Upper lobe of right lung (tissue), 1 donor: ENCODE measurements at regions not wholly inside any gene's neighbourhood (a gene's known extent, or its start where the extent isn't known, plus 50 kb on each side); places are given as distances from the start of the nearest gene placed in this dataset.

ENCODE experiments used
- ATAC-seq: fragments of 200-7000 bp; cut with Tn5 transposase; one replicate; pipeline ENCODE4 v1.9.1; 2020; ENCODE audit warnings: mild to moderate bottlenecking, moderate library complexity
- DNase-seq: peaks from one replicate; pipeline ENCODE4 v3.0.0-alpha.2; 2020
- H3K27ac ChIP-seq: fragments of 200-600 bp; one replicate; pipeline ENCODE4 v1.8.0; 2022
- H3K27me3 ChIP-seq: fragments of 200-600 bp; one replicate; pipeline ENCODE4 v1.8.0; 2022; ENCODE audit warnings: mild to moderate bottlenecking
- H3K36me3 ChIP-seq: fragments of 200-600 bp; one replicate; pipeline ENCODE4 v1.8.0; 2022
- H3K4me1 ChIP-seq: fragments of 200-600 bp; one replicate; pipeline ENCODE4 v1.8.0; 2022
- H3K4me3 ChIP-seq: fragments of 200-600 bp; one replicate; pipeline ENCODE4 v1.8.0; 2022; ENCODE audit warnings: mild to moderate bottlenecking
- H3K9me3 ChIP-seq: fragments of 200-600 bp; one replicate; pipeline ENCODE4 v1.8.0; 2022
- intact Hi-C: fragments of 100-400 bp; cut with DNase I; formaldehyde crosslinking; loops from one replicate; pipeline ENCODE4 v1.11.0; 2022
- TF ChIP-seq, protein P1 (sequence below): fragments of 200-600 bp; IDR thresholded peaks from one replicate; pipeline ENCODE4 v1.8.0; 2022; ENCODE audit warnings: antibody characterized with exemption
- donor health status: DM: no; HTN: yes; CAD: no; lungs with severe emphysema.

- H3K4me3 ChIP-seq: no peak overlapping the region
- H3K9me3 ChIP-seq: no peaks in the 10 kb centered on the region
- H3K36me3 ChIP-seq: no peaks in the 10 kb centered on the region
- DNase-seq (no peak), ATAC-seq (no peak)
- no peaks in the 10 kb centered on the region for H3K27me3 ChIP-seq
- no peaks in the 10 kb centered on the region for H3K4me1 ChIP-seq
- no peak overlapping the region for H3K27ac ChIP-seq
- intact Hi-C loops: no loop called here
- TF ChIP-seq, protein P1, sequence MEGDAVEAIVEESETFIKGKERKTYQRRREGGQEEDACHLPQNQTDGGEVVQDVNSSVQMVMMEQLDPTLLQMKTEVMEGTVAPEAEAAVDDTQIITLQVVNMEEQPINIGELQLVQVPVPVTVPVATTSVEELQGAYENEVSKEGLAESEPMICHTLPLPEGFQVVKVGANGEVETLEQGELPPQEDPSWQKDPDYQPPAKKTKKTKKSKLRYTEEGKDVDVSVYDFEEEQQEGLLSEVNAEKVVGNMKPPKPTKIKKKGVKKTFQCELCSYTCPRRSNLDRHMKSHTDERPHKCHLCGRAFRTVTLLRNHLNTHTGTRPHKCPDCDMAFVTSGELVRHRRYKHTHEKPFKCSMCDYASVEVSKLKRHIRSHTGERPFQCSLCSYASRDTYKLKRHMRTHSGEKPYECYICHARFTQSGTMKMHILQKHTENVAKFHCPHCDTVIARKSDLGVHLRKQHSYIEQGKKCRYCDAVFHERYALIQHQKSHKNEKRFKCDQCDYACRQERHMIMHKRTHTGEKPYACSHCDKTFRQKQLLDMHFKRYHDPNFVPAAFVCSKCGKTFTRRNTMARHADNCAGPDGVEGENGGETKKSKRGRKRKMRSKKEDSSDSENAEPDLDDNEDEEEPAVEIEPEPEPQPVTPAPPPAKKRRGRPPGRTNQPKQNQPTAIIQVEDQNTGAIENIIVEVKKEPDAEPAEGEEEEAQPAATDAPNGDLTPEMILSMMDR: no peak
Measured at GRCh38 chr14:66231820-66232219, 254.4 kb upstream of the CCDC196 start.

DNA sequence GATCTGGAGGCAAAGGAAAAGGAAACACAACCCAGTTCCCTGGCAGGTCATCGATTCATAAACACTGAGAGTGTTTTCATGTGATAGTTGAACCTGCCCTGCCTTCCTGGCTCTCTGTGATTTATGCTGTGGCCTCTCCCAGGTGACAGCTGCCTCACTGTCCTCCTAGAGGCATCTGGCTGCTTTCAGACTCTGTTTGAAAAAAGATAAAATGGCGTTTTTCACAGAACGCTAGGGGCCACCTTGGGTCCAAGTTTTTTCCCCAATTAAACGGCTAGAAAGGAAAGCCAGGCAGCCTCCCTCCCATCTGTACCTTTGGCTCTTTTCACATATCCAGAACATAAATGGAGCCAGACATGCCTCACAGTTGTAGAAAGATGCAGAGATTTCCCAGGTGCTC lies 252.6 kb upstream of the CCDC196 start:
- no peak for ATAC-seq
- no peak overlapping the region for H3K27ac ChIP-seq
- H3K27me3 ChIP-seq: no peaks in the 10 kb centered on the region
- DNase-seq: no peak
- no peaks in the 10 kb centered on the region for H3K36me3 ChIP-seq
- TF ChIP-seq, protein P1: no peak
- intact Hi-C loops: no loop called here
- no peaks in the 10 kb centered on the region for H3K4me1 ChIP-seq
- no peak overlapping the region for H3K4me3 ChIP-seq
- H3K9me3 ChIP-seq: no peaks in the 10 kb centered on the region

DNA sequence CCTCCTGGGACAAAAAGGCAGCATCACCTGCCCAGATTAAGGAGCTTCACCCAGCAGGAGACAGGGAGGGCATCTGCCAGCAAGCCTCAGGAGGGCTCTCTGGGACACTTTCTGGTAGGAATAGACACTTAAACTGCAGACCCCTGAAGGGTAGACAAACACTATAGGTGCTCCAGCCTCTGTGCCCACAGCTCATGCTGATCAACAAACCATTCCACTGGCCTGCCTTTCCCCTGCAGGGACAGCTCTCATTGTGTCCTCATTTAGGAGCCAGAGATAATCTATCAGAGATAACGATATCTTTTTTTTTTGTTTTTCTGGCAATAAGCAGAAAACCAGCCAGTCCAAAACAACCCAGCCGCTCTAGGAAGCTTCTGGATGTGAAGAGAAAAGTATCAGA lies 251.8 kb upstream of the CCDC196 start:
- Histone ChIP-seq H3K27ac (no peak overlapping the region), H3K27me3 (no peaks in the 10 kb centered on the region), H3K4me3 (no peak overlapping the region), H3K9me3 (no peaks in the 10 kb centered on the region), H3K36me3 (no peaks in the 10 kb centered on the region), H3K4me1 (no peaks in the 10 kb centered on the region)
- intact Hi-C loops: no loop called here
- no peak for ATAC-seq
- DNase-seq: no peak
- TF ChIP-seq, protein P1: no peak

DNA sequence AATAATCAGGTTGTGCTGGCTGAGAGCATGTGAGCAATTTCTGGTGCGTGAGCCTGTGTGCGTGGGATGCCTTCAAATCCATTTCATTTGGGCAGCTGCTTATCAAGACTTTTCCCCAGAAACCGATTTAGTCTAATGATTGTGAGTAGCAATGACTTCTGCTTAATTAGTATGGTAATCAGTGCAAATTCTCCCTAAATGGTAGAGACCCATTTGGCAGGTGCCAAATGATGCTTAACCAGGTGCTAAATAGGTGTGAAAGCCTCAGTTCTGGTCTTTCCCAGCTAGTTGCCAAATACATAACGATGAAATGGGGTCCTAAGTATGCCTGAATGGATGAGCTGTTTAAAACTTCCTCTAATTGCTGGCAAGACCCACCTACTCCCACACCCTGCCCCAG lies 248.4 kb upstream of the CCDC196 start:
- H3K4me3 ChIP-seq: no peak overlapping the region
- TF ChIP-seq, protein P1: no peak
- no peak for DNase-seq
- H3K36me3 ChIP-seq: no peaks in the 10 kb centered on the region
- no peak for ATAC-seq
- no peaks in the 10 kb centered on the region for H3K4me1 ChIP-seq
- no peak overlapping the region for H3K27ac ChIP-seq
- intact Hi-C loops: no loop called here
- H3K9me3 ChIP-seq: no peaks in the 10 kb centered on the region
- H3K27me3 ChIP-seq: no peaks in the 10 kb centered on the region

DNA sequence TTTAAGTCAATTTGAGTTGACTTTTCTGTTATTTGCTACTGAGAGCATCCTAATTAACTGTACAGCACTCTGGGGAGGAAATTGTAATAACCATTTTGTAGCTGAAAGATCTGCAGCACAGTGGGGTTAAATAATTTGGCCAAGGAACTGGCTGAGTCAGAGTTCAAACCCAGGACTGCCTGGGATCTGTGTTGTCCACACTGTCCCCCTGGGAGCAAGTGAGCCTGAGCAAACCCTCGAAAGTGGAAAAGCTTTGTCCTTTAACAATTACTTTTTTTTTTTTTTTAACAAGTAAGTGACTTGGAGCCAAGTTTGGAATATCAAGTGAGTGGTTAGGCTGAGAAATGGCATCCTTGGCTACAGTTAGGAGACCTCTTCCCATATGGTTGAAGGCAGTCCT lies 247.2 kb upstream of the CCDC196 start:
- no peak overlapping the region for H3K4me3 ChIP-seq
- H3K9me3 ChIP-seq: no peaks in the 10 kb centered on the region
- H3K36me3 ChIP-seq: no peaks in the 10 kb centered on the region
- no peak overlapping the region for H3K27ac ChIP-seq
- H3K4me1 ChIP-seq: no peaks in the 10 kb centered on the region
- no peaks in the 10 kb centered on the region for H3K27me3 ChIP-seq
- intact Hi-C loops: no loop called here
- TF ChIP-seq, protein P1: no peak
- DNase-seq (no peak), ATAC-seq (no peak)

- no peaks in the 10 kb centered on the region for H3K9me3 ChIP-seq
- no peak for DNase-seq
- TF ChIP-seq, protein P1: no peak
- intact Hi-C loops: no loop called here
- H3K27ac ChIP-seq: no peak overlapping the region
- no peak for ATAC-seq
- no peak overlapping the region for H3K4me3 ChIP-seq
- H3K4me1 ChIP-seq: no peaks in the 10 kb centered on the region
- no peaks in the 10 kb centered on the region for H3K27me3 ChIP-seq
- H3K36me3 ChIP-seq: no peaks in the 10 kb centered on the region
Measured at GRCh38 chr14:66239589-66239988, 246.6 kb upstream of the CCDC196 start.
